Karpas-422 (cell line): ENCODE measurements at regions not wholly inside any gene's neighbourhood (a gene's known extent, or its start where the extent isn't known, plus 50 kb on each side); places are given as distances from the start of the nearest gene placed in this dataset.

Source experiments
- DNase-seq: peaks from one replicate; pipeline ENCODE4 v3.0.0-alpha.2; 2015
- H2AFZ ChIP-seq: fragments of 200-600 bp; sonication (generic); 2 replicates; pipeline ENCODE4 v1.6.1; 2014; ENCODE audit warnings: antibody characterized with exemption, low read length, mixed read lengths
- H3K27ac ChIP-seq: fragments of 200-600 bp; sonication (generic); 2 replicates; pipeline ENCODE4 v1.5.1; 2014; ENCODE audit warnings: mild to moderate bottlenecking, low read length, moderate library complexity
- H3K27me3 ChIP-seq: fragments of 200-600 bp; sonication (generic); 2 replicates; pipeline ENCODE4 v1.6.1; 2014; ENCODE audit warnings: low read length, mixed read lengths
- H3K36me3 ChIP-seq: fragments of 200-600 bp; sonication (generic); 2 replicates; pipeline ENCODE4 v1.6.1; 2014; ENCODE audit warnings: low read length, mixed read lengths; ENCODE audit not compliant: insufficient read depth
- H3K4me1 ChIP-seq: fragments of 200-600 bp; sonication (generic); 2 replicates; pipeline ENCODE4 v1.6.1; 2014; ENCODE audit warnings: mild to moderate bottlenecking, low read length, mixed read lengths
- H3K4me2 ChIP-seq: fragments of 200-600 bp; sonication (generic); 2 replicates; pipeline ENCODE4 v1.6.1; 2014; ENCODE audit warnings: low read length, low read depth, mild to moderate bottlenecking; ENCODE audit not compliant: poor library complexity, severe bottlenecking
- H3K4me3 ChIP-seq: fragments of 200-600 bp; sonication (generic); 2 replicates; pipeline ENCODE4 v1.5.1; 2014; ENCODE audit warnings: mild to moderate bottlenecking, antibody characterized with exemption, low read length, mixed read lengths
- H3K79me2 ChIP-seq: fragments of 200-600 bp; sonication (generic); 2 replicates; pipeline ENCODE4 v1.6.1; 2014; ENCODE audit warnings: mild to moderate bottlenecking, low read length, mixed read lengths
- H3K9ac ChIP-seq: fragments of 200-600 bp; sonication (generic); 2 replicates; pipeline ENCODE4 v1.6.0; 2014; ENCODE audit warnings: low read length
- H3K9me2 ChIP-seq: fragments of 200-600 bp; sonication (generic), shearing (Covaris generic); replicated peaks from 2 replicates; pipeline ENCODE4 v1.6.0; 2014; ENCODE audit warnings: mild to moderate bottlenecking, low read length, moderate library complexity; ENCODE audit not compliant: insufficient read depth
- H3K9me3 ChIP-seq: fragments of 300-700, 200-600 bp; sonication (generic); 2 replicates; pipeline ENCODE4 v1.6.1; 2014; ENCODE audit warnings: low read length, mixed read lengths
- H4K20me1 ChIP-seq: fragments of 200-600 bp; sonication (generic); 2 replicates; pipeline ENCODE4 v1.6.1; 2014; ENCODE audit warnings: mild to moderate bottlenecking, antibody characterized with exemption, low read length, low read depth; ENCODE audit not compliant: insufficient read depth

GRCh38 chr3:61438253-61439121 is 122.9 kb upstream of the PTPRG start:
- H3K27ac ChIP-seq: no peak overlapping the region
- peaks cover 16% of the 10 kb centered on the region for H3K9me3 ChIP-seq
- no peaks in the 10 kb centered on the region for H3K27me3 ChIP-seq
- no peaks in the 10 kb centered on the region for H4K20me1 ChIP-seq
- no peaks in the 10 kb centered on the region for H3K79me2 ChIP-seq
- no peak for DNase-seq
- no peaks in the 10 kb centered on the region for H3K36me3 ChIP-seq
- H2AFZ ChIP-seq: no peak overlapping the region
- H3K4me2 ChIP-seq: no peak overlapping the region
- no peak overlapping the region for H3K9ac ChIP-seq
- H3K4me3 ChIP-seq: no peak overlapping the region
- H3K4me1 ChIP-seq: no peaks in the 10 kb centered on the region
- H3K9me2 ChIP-seq: no peaks in the 10 kb centered on the region

GRCh38 chr3:61439122-61439458 is 122.3 kb upstream of the PTPRG start:
- no peaks in the 10 kb centered on the region for H3K9me2 ChIP-seq
- H3K4me3 ChIP-seq: no peak overlapping the region
- H2AFZ ChIP-seq: no peak overlapping the region
- peaks cover 19% of the 10 kb centered on the region for H3K9me3 ChIP-seq
- no peaks in the 10 kb centered on the region for H3K4me1 ChIP-seq
- no peaks in the 10 kb centered on the region for H4K20me1 ChIP-seq
- no peak overlapping the region for H3K4me2 ChIP-seq
- no peaks in the 10 kb centered on the region for H3K27me3 ChIP-seq
- no peaks in the 10 kb centered on the region for H3K36me3 ChIP-seq
- DNase-seq: no peak
- H3K79me2 ChIP-seq: no peaks in the 10 kb centered on the region
- H3K27ac ChIP-seq: no peak overlapping the region
- H3K9ac ChIP-seq: no peak overlapping the region

GRCh38 chr3:61442696-61443095 is 118.7 kb upstream of the PTPRG start:
- Histone ChIP-seq H3K27ac (no peak overlapping the region), H3K4me3 (no peak overlapping the region), H3K27me3 (no peaks in the 10 kb centered on the region), H2AFZ (no peak overlapping the region), H3K4me2 (no peak overlapping the region), H3K9me2 (no peaks in the 10 kb centered on the region), H3K9ac (no peak overlapping the region), H3K9me3 (peaks cover 23% of the 10 kb centered on the region), H3K36me3 (no peaks in the 10 kb centered on the region), H3K4me1 (no peaks in the 10 kb centered on the region), H4K20me1 (no peaks in the 10 kb centered on the region), H3K79me2 (no peaks in the 10 kb centered on the region)
- no peak for DNase-seq

GRCh38 chr3:61443886-61444285 is 117.5 kb upstream of the PTPRG start:
- Histone ChIP-seq H3K4me2 (no peak overlapping the region), H2AFZ (no peak overlapping the region), H3K27me3 (no peaks in the 10 kb centered on the region), H3K79me2 (no peaks in the 10 kb centered on the region), H3K9me3 (peaks cover 23% of the 10 kb centered on the region), H3K9me2 (no peaks in the 10 kb centered on the region), H3K27ac (no peak overlapping the region), H3K4me3 (no peak overlapping the region), H3K4me1 (no peaks in the 10 kb centered on the region), H4K20me1 (no peaks in the 10 kb centered on the region), H3K9ac (no peak overlapping the region), H3K36me3 (no peaks in the 10 kb centered on the region)
- no peak for DNase-seq

- Histone ChIP-seq H3K4me1 (no peaks in the 10 kb centered on the region), H3K9me2 (no peaks in the 10 kb centered on the region), H3K36me3 (no peaks in the 10 kb centered on the region), H3K9ac (no peak overlapping the region), H3K9me3 (peaks cover 16% of the 10 kb centered on the region), H2AFZ (no peak overlapping the region), H3K4me3 (no peak overlapping the region), H3K79me2 (no peaks in the 10 kb centered on the region), H3K27me3 (no peaks in the 10 kb centered on the region), H3K27ac (no peak overlapping the region), H3K4me2 (no peak overlapping the region), H4K20me1 (no peaks in the 10 kb centered on the region)
- no peak for DNase-seq
Measured at GRCh38 chr3:61444782-61445181, 116.6 kb upstream of the PTPRG start.

GRCh38 chr3:61445924-61446323 is 115.4 kb upstream of the PTPRG start:
- Histone ChIP-seq H4K20me1 (no peaks in the 10 kb centered on the region), H3K79me2 (no peaks in the 10 kb centered on the region), H3K9me2 (no peaks in the 10 kb centered on the region), H3K36me3 (no peaks in the 10 kb centered on the region), H3K27me3 (no peaks in the 10 kb centered on the region), H3K9me3 (peaks cover 13% of the 10 kb centered on the region), H3K4me3 (no peak overlapping the region), H3K4me2 (no peak overlapping the region), H3K27ac (no peak overlapping the region), H3K4me1 (no peaks in the 10 kb centered on the region), H2AFZ (no peak overlapping the region), H3K9ac (no peak overlapping the region)
- no peak for DNase-seq

- Histone ChIP-seq H2AFZ (no peak overlapping the region), H3K4me2 (no peak overlapping the region), H4K20me1 (no peaks in the 10 kb centered on the region), H3K79me2 (no peaks in the 10 kb centered on the region), H3K9ac (no peak overlapping the region), H3K9me2 (no peaks in the 10 kb centered on the region), H3K4me1 (no peaks in the 10 kb centered on the region), H3K27ac (no peak overlapping the region), H3K36me3 (no peaks in the 10 kb centered on the region), H3K27me3 (no peaks in the 10 kb centered on the region), H3K9me3 (peaks cover 11% of the 10 kb centered on the region), H3K4me3 (no peak overlapping the region)
- no peak for DNase-seq
Measured at GRCh38 chr3:61446341-61446740, 115.0 kb upstream of the PTPRG start.

- Histone ChIP-seq H3K4me3 (no peak overlapping the region), H4K20me1 (no peaks in the 10 kb centered on the region), H3K4me1 (no peaks in the 10 kb centered on the region), H3K36me3 (no peaks in the 10 kb centered on the region), H3K79me2 (no peaks in the 10 kb centered on the region), H2AFZ (no peak overlapping the region), H3K9me2 (no peaks in the 10 kb centered on the region), H3K4me2 (no peak overlapping the region), H3K9me3 (peaks cover 19% of the 10 kb centered on the region), H3K9ac (no peak overlapping the region), H3K27ac (no peak overlapping the region), H3K27me3 (no peaks in the 10 kb centered on the region)
- DNase-seq: no peak
Measured at GRCh38 chr3:61448378-61448777, 113.0 kb upstream of the PTPRG start.
